WTC11 (cell line): ENCODE measurements at regions not wholly inside any gene's neighbourhood (a gene's known extent, or its start where the extent isn't known, plus 50 kb on each side); places are given as distances from the start of the nearest gene placed in this dataset.

Experiments used
- ATAC-seq: fragments of 200-7000 bp; cut with Tn5 transposase; 2 replicates; pipeline ENCODE4 v1.10.0; 2021; ENCODE audit warnings: mild to moderate bottlenecking, moderate library complexity
- CTCF ChIA-PET: fragments of 300-600 bp; sonication (Branson Sonifier 250); formaldehyde crosslinking; loops from one replicate; lab custom pipeline; 2021; ENCODE audit warnings: antibody characterized with exemption; lab: Charles Lee
- POLR2A ChIA-PET: fragments of 350-600 bp; sonication (Branson Sonifier 250); formaldehyde crosslinking; loops from one replicate; lab custom pipeline; 2021; ENCODE audit warnings: antibody characterized with exemption; lab: Charles Lee
- DNase-seq: peaks from one replicate; pipeline ENCODE4 v3.0.0; 2021; ENCODE audit warnings: low spot score
- H3K27ac Mint-ChIP-seq: 2 replicates; pipeline ENCODE4 v1.8.0; 2021; ENCODE audit warnings: mixed read lengths
- H3K27me3 Mint-ChIP-seq: 2 replicates; pipeline ENCODE4 v1.8.0; 2021; ENCODE audit warnings: low read depth, mild to moderate bottlenecking, moderate library complexity, mixed read lengths
- H3K36me3 Mint-ChIP-seq: 2 replicates; pipeline ENCODE4 v1.8.0; 2021; ENCODE audit warnings: mixed read lengths
- H3K4me1 Mint-ChIP-seq: 2 replicates; pipeline ENCODE4 v1.8.0; 2022; ENCODE audit warnings: mixed read lengths
- H3K4me3 Mint-ChIP-seq: 2 replicates; pipeline ENCODE4 v1.8.0; 2021; ENCODE audit warnings: mild to moderate bottlenecking, moderate library complexity, mixed read lengths
- H3K9me3 Mint-ChIP-seq: 2 replicates; pipeline ENCODE4 v1.8.0; 2021; ENCODE audit warnings: mixed read lengths
- ATF2 ChIP-seq: sonication (generic); formaldehyde crosslinking; IDR thresholded peaks from 2 replicates; pipeline ENCODE4 v1.8.1; 2022; ENCODE audit warnings: low read depth, missing genetic modification reagents, borderline replicate concordance
- CREB1 ChIP-seq: sonication (generic); formaldehyde crosslinking; IDR thresholded peaks from 2 replicates; pipeline ENCODE4 v1.8.0; 2023; ENCODE audit warnings: mild to moderate bottlenecking, missing genetic modification reagents
- E2F5 ChIP-seq: sonication (generic); formaldehyde crosslinking; IDR thresholded peaks from 2 replicates; pipeline ENCODE4 v1.8.1; 2022; ENCODE audit warnings: mild to moderate bottlenecking, moderate library complexity, missing genetic modification reagents
- ERG ChIP-seq: fragments of 250-450 bp; sonication (Bioruptor Pico); IDR thresholded peaks from 2 replicates; pipeline ENCODE4 v1.8.0; 2021; ENCODE audit warnings: mild to moderate bottlenecking
- ESRRA ChIP-seq: sonication (generic); formaldehyde crosslinking; IDR thresholded peaks from 2 replicates; pipeline ENCODE4 v1.8.1; 2022; ENCODE audit warnings: mild to moderate bottlenecking, missing genetic modification reagents, borderline replicate concordance
- GABPB1 ChIP-seq: sonication (generic); formaldehyde crosslinking; IDR thresholded peaks from 2 replicates; pipeline ENCODE4 v1.8.1; 2023; ENCODE audit warnings: mild to moderate bottlenecking, missing genetic modification reagents
- GRHL2 ChIP-seq: fragments of 250-450 bp; sonication (Bioruptor Pico); IDR thresholded peaks from 2 replicates; pipeline ENCODE4 v1.8.0; 2022; ENCODE audit warnings: mild to moderate bottlenecking, moderate library complexity; ENCODE audit not compliant: insufficient replicate concordance, severe bottlenecking
- IRF2 ChIP-seq: sonication (generic); formaldehyde crosslinking; IDR thresholded peaks from 2 replicates; pipeline ENCODE4 v1.8.0; 2022; ENCODE audit warnings: low read depth, missing genetic modification reagents, borderline replicate concordance
- KAT7 ChIP-seq: sonication (generic); formaldehyde crosslinking; IDR thresholded peaks from 2 replicates; pipeline ENCODE4 v1.8.1; 2023; ENCODE audit warnings: missing genetic modification reagents, mild to moderate bottlenecking, borderline replicate concordance
- MLX ChIP-seq: sonication (generic); formaldehyde crosslinking; IDR thresholded peaks from 2 replicates; pipeline ENCODE4 v1.8.1; 2023; ENCODE audit warnings: mild to moderate bottlenecking, missing genetic modification reagents, moderate library complexity
- NR1H2 ChIP-seq: sonication (generic); formaldehyde crosslinking; IDR thresholded peaks from 2 replicates; pipeline ENCODE4 v1.9.0; 2021; ENCODE audit warnings: mild to moderate bottlenecking, moderate library complexity, missing genetic modification reagents
- PRRX2 ChIP-seq: fragments of 250-450 bp; sonication (Bioruptor Pico); IDR thresholded peaks from 2 replicates; pipeline ENCODE4 v1.8.0; 2021; ENCODE audit warnings: mild to moderate bottlenecking
- SP1 ChIP-seq: sonication (generic); formaldehyde crosslinking; conservative IDR thresholded peaks from 2 replicates; pipeline ENCODE4 v1.8.1; 2022; ENCODE audit warnings: missing genetic modification reagents
- TEAD4 ChIP-seq: sonication (generic); formaldehyde crosslinking; IDR thresholded peaks from 2 replicates; pipeline ENCODE4 v1.8.0; 2022; ENCODE audit warnings: mild to moderate bottlenecking, missing genetic modification reagents
- USF2 ChIP-seq: sonication (generic); formaldehyde crosslinking; IDR thresholded peaks from 2 replicates; pipeline ENCODE4 v1.8.1; 2023; ENCODE audit warnings: mild to moderate bottlenecking, missing genetic modification reagents, moderate library complexity
- ZBTB21 ChIP-seq: sonication (generic); formaldehyde crosslinking; IDR thresholded peaks from 2 replicates; pipeline ENCODE4 v1.8.1; 2023; ENCODE audit warnings: mild to moderate bottlenecking, missing genetic modification reagents, borderline replicate concordance
- ZMAT4 ChIP-seq: fragments of 250-450 bp; sonication (Bioruptor Pico); IDR thresholded peaks from 2 replicates; pipeline ENCODE4 v1.9.0; 2021; ENCODE audit warnings: mild to moderate bottlenecking
- ZNF121 ChIP-seq: sonication (generic); formaldehyde crosslinking; IDR thresholded peaks from 2 replicates; pipeline ENCODE4 v1.8.0; 2023; ENCODE audit warnings: missing genetic modification reagents
- ZNF263 ChIP-seq: sonication (generic); formaldehyde crosslinking; IDR thresholded peaks from 2 replicates; pipeline ENCODE4 v1.8.1; 2022; ENCODE audit warnings: low read depth, mild to moderate bottlenecking, moderate library complexity, missing genetic modification reagents
- ZNF416 ChIP-seq: fragments of 250-450 bp; sonication (Bioruptor Pico); IDR thresholded peaks from 2 replicates; pipeline ENCODE4 v1.9.0; 2021; ENCODE audit warnings: mild to moderate bottlenecking, inconsistent platforms
- ZNF423 ChIP-seq: fragments of 250-450 bp; sonication (Bioruptor Pico); IDR thresholded peaks from 2 replicates; pipeline ENCODE4 v2.1.2; 2022; ENCODE audit warnings: mild to moderate bottlenecking, moderate library complexity

GRCh38 chr13:46949211-46949610, 52.4 kb upstream of the HTR2A start (continued):
- TF ChIP-seq ZNF263 (CRISPR knock-in tag) (no peak), IRF2 (CRISPR knock-in tag) (no peak), ZNF121 (CRISPR knock-in tag) (no peak), USF2 (no peak), NR1H2 (no peak), ESRRA (CRISPR knock-in tag) (no peak), ERG (CRISPR knock-in tag) (no peak), TEAD4 (CRISPR knock-in tag) (no peak)

GRCh38 chr13:46948338-46948737, 51.5 kb upstream of the HTR2A start:
- Mint-ChIP-seq H3K27ac (peak overlapping the region; percentile 71), H3K9me3 (peaks cover 44% of the 10 kb centered on the region), H3K36me3 (peaks cover 39% of the 10 kb centered on the region), H3K4me1 (peaks cover 41% of the 10 kb centered on the region), H3K4me3 (no peak overlapping the region), H3K27me3 (no peaks in the 10 kb centered on the region; the same call in 1 of the 2 replicates)
- no peak for ATAC-seq
- TF ChIP-seq CREB1 (CRISPR knock-in tag) (no peak), KAT7 (CRISPR knock-in tag) (no peak), ZNF416 (no peak), GRHL2 (CRISPR knock-in tag) (no peak), ZMAT4 (CRISPR knock-in tag) (no peak), GABPB1 (no peak)
- no peak for DNase-seq
- ChIA-PET POLR2A (no interaction called here), CTCF (interaction anchor here (1.5 to 1.7 kb wide), 2 partner anchors 14 to 55 kb away, joined by 5 to 7 read pairs; no protein-coding TSS in a partner anchor)

- Mint-ChIP-seq H3K4me3 (no peak overlapping the region), H3K27ac (peak overlapping the region; percentile 87), H3K27me3 (no peaks in the 10 kb centered on the region; the same call in 1 of the 2 replicates), H3K9me3 (peaks cover 47% of the 10 kb centered on the region), H3K36me3 (peaks cover 42% of the 10 kb centered on the region), H3K4me1 (peaks cover 41% of the 10 kb centered on the region)
- ChIA-PET CTCF (interaction anchor here (1.3 to 1.7 kb wide), 3 partner anchors 15 to 54 kb away, joined by 4 to 7 read pairs (median 5); no protein-coding TSS in a partner anchor), POLR2A (interaction anchor here (1.2 kb wide), 1 partner anchor 14 kb away, joined by 5 read pairs; no protein-coding TSS in a partner anchor)
- DNase-seq = no peak
- TF ChIP-seq ZNF423 (peak; percentile 12; the same call in 1 of the 2 replicates), ZBTB21 (CRISPR knock-in tag) (no peak), PRRX2 (CRISPR knock-in tag) (no peak), USF2 (no peak), ATF2 (CRISPR knock-in tag) (no peak), SP1 (no peak), MLX (CRISPR knock-in tag) (no peak), E2F5 (no peak)
- ATAC-seq = peak; percentile 98
Measured at GRCh38 chr13:46947425-46948191, 50.8 kb upstream of the HTR2A start.
